Mesenchymal stem cell (in vitro differentiated cells and primary cell): ENCODE measurements at regions not wholly inside any gene's neighbourhood (a gene's known extent, or its start where the extent isn't known, plus 50 kb on each side); places are given as distances from the start of the nearest gene placed in this dataset.

Experiments
- DNase-seq: peaks from one replicate; pipeline ENCODE4 v3.0.0-alpha.2; 2013
- H2AFZ ChIP-seq: one replicate; pipeline ENCODE4 v1.6.1; 2013; ENCODE audit warnings: low read depth, mild to moderate bottlenecking, control low read depth, inconsistent platforms, low read length, moderate library complexity
- H2AK5ac ChIP-seq: 2 replicates; pipeline ENCODE4 v1.6.1; 2013; ENCODE audit warnings: low read length, moderate library complexity, mild to moderate bottlenecking, inconsistent platforms; ENCODE audit not compliant: severe bottlenecking
- H2BK120ac ChIP-seq: one replicate; pipeline ENCODE4 v1.6.1; 2013; ENCODE audit warnings: low read depth, mild to moderate bottlenecking, inconsistent platforms, low read length, moderate library complexity
- H2BK12ac ChIP-seq, 2 experiments: one replicate each; pipeline ENCODE4 v1.6.1; 2013; ENCODE audit warnings: inconsistent platforms in 2 of 2, low read length in 2 of 2, mild to moderate bottlenecking in 2 of 2, moderate library complexity in 2 of 2, control low read depth in 1 of 2
- H2BK15ac ChIP-seq: one replicate; pipeline ENCODE4 v1.6.1; 2013; ENCODE audit warnings: mild to moderate bottlenecking, low read depth, inconsistent platforms; ENCODE audit not compliant: poor library complexity, severe bottlenecking
- H2BK5ac ChIP-seq: 2 replicates; pipeline ENCODE4 v1.6.1; 2013; ENCODE audit warnings: low read depth, mild to moderate bottlenecking, low read length, control low read depth, inconsistent platforms; ENCODE audit not compliant: poor library complexity, severe bottlenecking
- H3K14ac ChIP-seq, 2 experiments: one replicate each; pipeline ENCODE4 v1.6.1; 2013; ENCODE audit warnings: inconsistent platforms in 2 of 2, low read length in 2 of 2, control low read depth in 1 of 2, mild to moderate bottlenecking in 1 of 2, moderate library complexity in 1 of 2
- H3K18ac ChIP-seq, 2 experiments: one replicate each; pipeline ENCODE4 v1.6.1; 2013; ENCODE audit warnings: inconsistent platforms in 2 of 2, low read length in 2 of 2, control low read depth in 1 of 2, low read depth in 1 of 2, mild to moderate bottlenecking in 1 of 2
- H3K23ac ChIP-seq, 2 experiments: one replicate each; pipeline ENCODE4 v1.6.1; 2013; ENCODE audit warnings: inconsistent platforms in 2 of 2, low read length in 2 of 2, mild to moderate bottlenecking in 2 of 2, moderate library complexity in 2 of 2, control low read depth in 1 of 2
- H3K27ac ChIP-seq: 2 replicates; pipeline ENCODE4 v1.5.1; 2013; ENCODE audit warnings: mild to moderate bottlenecking, moderate library complexity, low read length, control low read depth, inconsistent platforms; ENCODE audit not compliant: poor library complexity, severe bottlenecking
- H3K27me3 ChIP-seq, 2 experiments: 2 replicates each; pipeline versions ENCODE4 v1.6.1 to v1.7.0; 2013; ENCODE audit warnings: low read length in 2 of 2, mild to moderate bottlenecking in 2 of 2, moderate library complexity in 2 of 2, control low read depth in 1 of 2, inconsistent platforms in 1 of 2; ENCODE audit not compliant: control insufficient read depth in 1 of 2, insufficient read depth in 1 of 2
- H3K36me3 ChIP-seq, 2 experiments: 2 replicates each; pipeline versions ENCODE4 v1.6.1 to v1.7.0; 2013; ENCODE audit warnings: low read length in 2 of 2, control low read depth in 1 of 2, inconsistent platforms in 1 of 2, low read depth in 1 of 2, mild to moderate bottlenecking in 1 of 2; ENCODE audit not compliant: insufficient read depth in 2 of 2, control insufficient read depth in 1 of 2
- H3K4ac ChIP-seq, 2 experiments: one replicate each; pipeline ENCODE4 v1.6.1; 2013; ENCODE audit warnings: inconsistent platforms in 2 of 2, low read length in 2 of 2, mild to moderate bottlenecking in 2 of 2, moderate library complexity in 2 of 2, control low read depth in 1 of 2, low read depth in 1 of 2
- H3K4me1 ChIP-seq: 2 replicates; pipeline ENCODE4 v1.6.1; 2013; ENCODE audit warnings: low read depth, low read length, control low read depth; ENCODE audit not compliant: control insufficient read depth, insufficient read depth
- H3K4me2 ChIP-seq: 2 replicates; pipeline ENCODE4 v1.6.1; 2013; ENCODE audit warnings: low read length, mild to moderate bottlenecking, inconsistent platforms; ENCODE audit not compliant: poor library complexity, severe bottlenecking
- H3K4me3 ChIP-seq, 2 experiments: 2 replicates each; pipeline versions ENCODE4 v1.5.1 to v1.7.0; 2013; ENCODE audit warnings: low read length in 2 of 2, mild to moderate bottlenecking in 2 of 2, control low read depth in 1 of 2, low read depth in 1 of 2; ENCODE audit not compliant: insufficient read depth in 1 of 2
- H3K79me1 ChIP-seq: replicated peaks from 2 replicates; pipeline ENCODE4 v1.6.1; 2013; ENCODE audit warnings: mild to moderate bottlenecking, control low read depth, low read length, inconsistent platforms; ENCODE audit not compliant: poor library complexity, severe bottlenecking
- H3K9ac ChIP-seq: 2 replicates; pipeline ENCODE4 v1.7.0; 2013; ENCODE audit warnings: mild to moderate bottlenecking, low read length, moderate library complexity
- H3K9me3 ChIP-seq: 2 replicates; pipeline ENCODE4 v1.7.0; 2013; ENCODE audit warnings: mild to moderate bottlenecking, low read length; ENCODE audit not compliant: control insufficient read depth
- H4K8ac ChIP-seq: one replicate; pipeline ENCODE4 v1.6.1; 2013; ENCODE audit warnings: inconsistent platforms, mild to moderate bottlenecking, low read length, moderate library complexity
- H4K91ac ChIP-seq: one replicate; pipeline ENCODE4 v1.6.1; 2013; ENCODE audit warnings: mild to moderate bottlenecking, low read length, inconsistent platforms
- WGBS: methylation state at CpG from one replicate; pipeline ENCODE4 v1.1.7; 2013; ENCODE audit warnings: mixed read lengths; 5-methylcytosine and 5-hydroxymethylcytosine counted together

- no peak overlapping the region for H2BK5ac ChIP-seq
Observed at GRCh38 chr5:152246401-152246800, 158.7 kb downstream of the NMUR2 start.

GRCh38 chr5:152237531-152237930 is 167.5 kb downstream of the NMUR2 start:
- no peak overlapping the region for H2BK15ac ChIP-seq
- no peak overlapping the region for H3K27ac ChIP-seq
- no peak overlapping the region for H2AFZ ChIP-seq
- no peak overlapping the region for H4K91ac ChIP-seq
- H3K27me3 ChIP-seq = no peaks in the 10 kb centered on the region
- H2BK120ac ChIP-seq = no peak overlapping the region
- no peaks in the 10 kb centered on the region for H3K9me3 ChIP-seq
- no peaks in the 10 kb centered on the region for H3K79me1 ChIP-seq
- no peak overlapping the region for H2BK5ac ChIP-seq
- no peak overlapping the region for H3K9ac ChIP-seq
- H4K8ac ChIP-seq = no peak overlapping the region
- 46% methylated on average over 2 of the region's 2 CpGs for WGBS
- no peak overlapping the region for H2AK5ac ChIP-seq
- H3K4me1 ChIP-seq = no peaks in the 10 kb centered on the region
- H3K18ac ChIP-seq = no peak overlapping the region
- no peak overlapping the region for H3K4me2 ChIP-seq
- no peak overlapping the region for H3K23ac ChIP-seq
- no peak overlapping the region for H3K4me3 ChIP-seq
- DNase-seq = no peak
- no peak overlapping the region for H3K14ac ChIP-seq
- H3K4ac ChIP-seq = no peak overlapping the region
- no peaks in the 10 kb centered on the region for H3K36me3 ChIP-seq
- no peak overlapping the region for H2BK12ac ChIP-seq

More at GRCh38 chr5:152246401-152246800, 158.7 kb downstream of the NMUR2 start:
- no peak overlapping the region for H3K18ac ChIP-seq
- H3K23ac ChIP-seq = no peak overlapping the region
- H3K4ac ChIP-seq = no peak overlapping the region
- peak; percentile 0 for DNase-seq
- no peak overlapping the region for H4K8ac ChIP-seq
- 24% methylated on average over 3 of the region's 5 CpGs for WGBS
- H2BK120ac ChIP-seq = no peak overlapping the region
- H3K4me1 ChIP-seq = no peaks in the 10 kb centered on the region
- no peak overlapping the region for H3K27ac ChIP-seq
- no peak overlapping the region for H2AK5ac ChIP-seq
- no peaks in the 10 kb centered on the region for H3K36me3 ChIP-seq
- no peaks in the 10 kb centered on the region for H3K9me3 ChIP-seq
- no peak overlapping the region for H4K91ac ChIP-seq
- no peak overlapping the region for H2BK12ac ChIP-seq
- H3K4me2 ChIP-seq = no peak overlapping the region
- H3K9ac ChIP-seq = no peak overlapping the region
- no peak overlapping the region for H3K4me3 ChIP-seq
- no peak overlapping the region for H2AFZ ChIP-seq
- H2BK15ac ChIP-seq = no peak overlapping the region
- H3K79me1 ChIP-seq = no peaks in the 10 kb centered on the region
- H3K14ac ChIP-seq = no peak overlapping the region
- H3K27me3 ChIP-seq = no peaks in the 10 kb centered on the region

- Histone ChIP-seq H3K9ac (no peak overlapping the region), H3K4ac (no peak overlapping the region), H2BK120ac (no peak overlapping the region), H2BK5ac (no peak overlapping the region), H3K18ac (no peak overlapping the region), H3K23ac (no peak overlapping the region), H4K91ac (no peak overlapping the region), H2AK5ac (no peak overlapping the region), H2BK15ac (no peak overlapping the region), H3K79me1 (no peaks in the 10 kb centered on the region), H3K4me3 (no peak overlapping the region), H3K27me3 (no peaks in the 10 kb centered on the region), H3K14ac (no peak overlapping the region), H2BK12ac (no peak overlapping the region), H3K9me3 (no peaks in the 10 kb centered on the region), H4K8ac (no peak overlapping the region), H3K4me1 (no peaks in the 10 kb centered on the region), H3K36me3 (no peaks in the 10 kb centered on the region), H2AFZ (no peak overlapping the region), H3K4me2 (no peak overlapping the region), H3K27ac (no peak overlapping the region)
- no peak for DNase-seq
- 73% methylated on average over 5 of the region's 7 CpGs for WGBS
Observed at GRCh38 chr5:152226191-152226590, 178.9 kb downstream of the NMUR2 start.

- no peak overlapping the region for H3K27ac ChIP-seq
- H4K91ac ChIP-seq = no peak overlapping the region
- H3K9ac ChIP-seq = no peak overlapping the region
- no peaks in the 10 kb centered on the region for H3K27me3 ChIP-seq
- H2BK5ac ChIP-seq = no peak overlapping the region
- H3K18ac ChIP-seq = no peak overlapping the region
- H2BK120ac ChIP-seq = no peak overlapping the region
- no peak overlapping the region for H3K23ac ChIP-seq
- H4K8ac ChIP-seq = no peak overlapping the region
- H3K4me1 ChIP-seq = no peaks in the 10 kb centered on the region
- H2BK15ac ChIP-seq = no peak overlapping the region
- no peaks in the 10 kb centered on the region for H3K9me3 ChIP-seq
- no peak for DNase-seq
- no peak overlapping the region for H3K4ac ChIP-seq
- H3K36me3 ChIP-seq = no peaks in the 10 kb centered on the region
- no peak overlapping the region for H3K14ac ChIP-seq
- no peak overlapping the region for H2BK12ac ChIP-seq
- no peaks in the 10 kb centered on the region for H3K79me1 ChIP-seq
- H3K4me2 ChIP-seq = no peak overlapping the region
- no peak overlapping the region for H3K4me3 ChIP-seq
- WGBS = 84% methylated on average over 3 of the region's 5 CpGs
- H2AFZ ChIP-seq = no peak overlapping the region
- no peak overlapping the region for H2AK5ac ChIP-seq
Observed at GRCh38 chr5:152221721-152222629, 183.1 kb downstream of the NMUR2 start.
